Muscle layer of colon (tissue), 2 donors: ENCODE measurements at regions not wholly inside any gene's neighbourhood (a gene's known extent, or its start where the extent isn't known, plus 50 kb on each side); places are given as distances from the start of the nearest gene placed in this dataset.
"Not testable (repeated sequence)": the region's sequence is repeated elsewhere in the genome, so short reads cannot be mapped to it uniquely, and the experiment has no call there.

Experiments
- H3K27ac ChIP-seq: one replicate; pipeline ENCODE4 v1.7.0; 2013; ENCODE audit warnings: low read depth, mild to moderate bottlenecking, low read length, moderate library complexity
- H3K27me3 ChIP-seq, 2 donors: one replicate each; pipeline ENCODE4 v1.7.0; 2013; ENCODE audit warnings: low read length in 2 of 2, mild to moderate bottlenecking in 2 of 2; ENCODE audit not compliant: insufficient read depth in 2 of 2, control insufficient read depth in 1 of 2
- H3K36me3 ChIP-seq: one replicate; pipeline ENCODE4 v1.7.0; 2013; ENCODE audit warnings: mild to moderate bottlenecking, low read length; ENCODE audit not compliant: insufficient read depth
- H3K4me1 ChIP-seq: one replicate; pipeline ENCODE4 v1.7.0; 2013; ENCODE audit warnings: mild to moderate bottlenecking, low read length; ENCODE audit not compliant: insufficient read depth
- H3K4me3 ChIP-seq, 2 donors: one replicate each; pipeline ENCODE4 v1.7.0; 2013; ENCODE audit warnings: low read length in 2 of 2, low read depth in 1 of 2, mild to moderate bottlenecking in 1 of 2, moderate library complexity in 1 of 2
- H3K9ac ChIP-seq: one replicate; pipeline ENCODE4 v1.7.0; 2013; ENCODE audit warnings: low read length
- H3K9me3 ChIP-seq: one replicate; pipeline ENCODE4 v1.7.0; 2013; ENCODE audit warnings: mild to moderate bottlenecking, low read length
- donor health status: abdominal sarcoma.
- donor health status: Adenocarcinoma of cecum.

GRCh38 chr12:95358111-95359083 is 115.6 kb upstream of the METAP2 start:
- H3K4me1 ChIP-seq = peaks cover 9% of the 10 kb centered on the region
- H3K36me3 ChIP-seq = no peaks in the 10 kb centered on the region
- no peak overlapping the region for H3K4me3 ChIP-seq
- no peaks in the 10 kb centered on the region for H3K27me3 ChIP-seq
- H3K9ac ChIP-seq = no peak overlapping the region
- H3K9me3 ChIP-seq = no peaks in the 10 kb centered on the region
- no peak overlapping the region for H3K27ac ChIP-seq

- H3K4me3 ChIP-seq = no peak overlapping the region
- no peaks in the 10 kb centered on the region for H3K4me1 ChIP-seq
- no peak overlapping the region for H3K27ac ChIP-seq
- H3K27me3 ChIP-seq = no peaks in the 10 kb centered on the region
- H3K36me3 ChIP-seq = no peaks in the 10 kb centered on the region
- H3K9ac ChIP-seq = no peak overlapping the region
- no peaks in the 10 kb centered on the region for H3K9me3 ChIP-seq
Observed at GRCh38 chr12:95365912-95366311, 108.0 kb upstream of the METAP2 start.

GRCh38 chr12:95368931-95369330 is 105.0 kb upstream of the METAP2 start:
- no peak overlapping the region for H3K4me3 ChIP-seq
- no peak overlapping the region for H3K27ac ChIP-seq
- H3K36me3 ChIP-seq = no peaks in the 10 kb centered on the region
- peaks cover 5% of the 10 kb centered on the region for H3K4me1 ChIP-seq
- no peaks in the 10 kb centered on the region for H3K9me3 ChIP-seq
- H3K9ac ChIP-seq = no peak overlapping the region
- H3K27me3 ChIP-seq = no peaks in the 10 kb centered on the region

- Histone ChIP-seq H3K27ac (no peak overlapping the region), H3K27me3 (no peaks in the 10 kb centered on the region), H3K4me1 (peaks cover 5% of the 10 kb centered on the region)
Observed at GRCh38 chr12:95371571-95371970, 102.4 kb upstream of the METAP2 start.

GRCh38 chr12:95379481-95379880 is 94.5 kb upstream of the METAP2 start:
- H3K9me3 ChIP-seq = not testable (repeated sequence)

More at GRCh38 chr12:95371571-95371970, 102.4 kb upstream of the METAP2 start:
- Histone ChIP-seq H3K9me3 (no peaks in the 10 kb centered on the region), H3K4me3 (no peak overlapping the region), H3K36me3 (no peaks in the 10 kb centered on the region), H3K9ac (no peak overlapping the region)

GRCh38 chr12:95380334-95380733 is 93.6 kb upstream of the METAP2 start:
- H3K9me3 ChIP-seq, H3K27me3 ChIP-seq, H3K36me3 ChIP-seq: not testable (repeated sequence)
- H3K27ac ChIP-seq = peak overlapping the region; percentile 61
- H3K4me1 ChIP-seq = peaks cover 34% of the 10 kb centered on the region
- H3K9ac ChIP-seq = peak overlapping the region; percentile 66
- H3K4me3 ChIP-seq = peak overlapping the region; percentile 31 to 60

More at GRCh38 chr12:95379481-95379880, 94.5 kb upstream of the METAP2 start:
- H3K27me3 ChIP-seq, H3K4me3 ChIP-seq, H3K9ac ChIP-seq, H3K36me3 ChIP-seq, H3K27ac ChIP-seq: not testable (repeated sequence)
- peaks cover 27% of the 10 kb centered on the region for H3K4me1 ChIP-seq

GRCh38 chr12:95380997-95381786 is 92.8 kb upstream of the METAP2 start:
- H3K9me3 ChIP-seq = no peaks in the 10 kb centered on the region
- peak overlapping the region; percentile 61 for H3K27ac ChIP-seq
- no peaks in the 10 kb centered on the region for H3K27me3 ChIP-seq
- peak overlapping the region; percentile 31 to 60 for H3K4me3 ChIP-seq
- peak overlapping the region; percentile 66 for H3K9ac ChIP-seq
- H3K36me3 ChIP-seq = no peaks in the 10 kb centered on the region
- H3K4me1 ChIP-seq = peaks cover 34% of the 10 kb centered on the region

GRCh38 chr12:95383920-95384319 is 90.0 kb upstream of the METAP2 start:
- peak overlapping the region; percentile 82 for H3K27ac ChIP-seq
- not testable (repeated sequence) for H3K36me3 ChIP-seq, H3K9ac ChIP-seq, H3K27me3 ChIP-seq, H3K4me3 ChIP-seq, H3K9me3 ChIP-seq
- H3K4me1 ChIP-seq = peaks cover 34% of the 10 kb centered on the region

- Histone ChIP-seq H3K36me3 (no peaks in the 10 kb centered on the region), H3K27me3 (no peaks in the 10 kb centered on the region), H3K9me3 (no peaks in the 10 kb centered on the region), H3K9ac (no peak overlapping the region), H3K4me1 (peaks cover 34% of the 10 kb centered on the region), H3K27ac (peak overlapping the region; percentile 82), H3K4me3 (no peak overlapping the region)
Observed at GRCh38 chr12:95384785-95385184, 89.2 kb upstream of the METAP2 start.

- H3K27me3 ChIP-seq = no peaks in the 10 kb centered on the region
- peak overlapping the region; percentile 82 for H3K27ac ChIP-seq
- peak overlapping the region; percentile 5 to 41 for H3K4me3 ChIP-seq
- H3K9me3 ChIP-seq = no peaks in the 10 kb centered on the region
- no peaks in the 10 kb centered on the region for H3K36me3 ChIP-seq
- peak overlapping the region; percentile 29 for H3K9ac ChIP-seq
- H3K4me1 ChIP-seq = peaks cover 34% of the 10 kb centered on the region
Observed at GRCh38 chr12:95385246-95386035, 88.5 kb upstream of the METAP2 start.

- Histone ChIP-seq H3K27ac (peak overlapping the region; percentile 82), H3K36me3 (no peaks in the 10 kb centered on the region), H3K4me1 (peaks cover 34% of the 10 kb centered on the region), H3K9ac (no peak overlapping the region), H3K9me3 (no peaks in the 10 kb centered on the region), H3K27me3 (no peaks in the 10 kb centered on the region), H3K4me3 (peak overlapping the region in 1 of 2 donors; percentile 41)
Observed at GRCh38 chr12:95386051-95386450, 87.9 kb upstream of the METAP2 start.
